ENCODE measurements at regions not wholly inside any gene's neighbourhood (a gene's known extent, or its start where the extent isn't known, plus 50 kb on each side); places are given as distances from the start of the nearest gene placed in this dataset.

- ATAC-seq, result no peak
These were observed 258.9 kb upstream of the THBS1 start for GRCh38 chr15:39321977-39322376.

DNA sequence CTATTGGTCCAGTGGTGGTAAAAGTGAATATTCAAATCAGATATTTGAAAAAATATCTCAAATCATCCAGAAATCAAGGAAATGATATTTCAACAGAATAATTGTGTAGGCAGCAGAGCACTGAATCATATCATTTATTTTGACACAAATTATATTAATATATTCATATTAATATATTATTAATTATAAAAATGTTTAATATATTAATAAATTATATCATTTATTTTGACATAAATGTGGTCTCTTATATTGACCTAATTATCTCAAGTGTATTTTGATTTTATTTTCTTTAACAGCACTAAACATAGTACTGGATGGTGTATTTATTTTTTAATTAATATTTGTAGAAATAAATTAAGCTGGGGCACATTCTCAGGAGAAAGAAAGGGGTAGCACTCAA is 257.7 kb upstream of the THBS1 start:
- no peak for ATAC-seq

GRCh38 chr15:39323706-39324105 is 257.2 kb upstream of the THBS1 start:
- ATAC-seq, result no peak

DNA sequence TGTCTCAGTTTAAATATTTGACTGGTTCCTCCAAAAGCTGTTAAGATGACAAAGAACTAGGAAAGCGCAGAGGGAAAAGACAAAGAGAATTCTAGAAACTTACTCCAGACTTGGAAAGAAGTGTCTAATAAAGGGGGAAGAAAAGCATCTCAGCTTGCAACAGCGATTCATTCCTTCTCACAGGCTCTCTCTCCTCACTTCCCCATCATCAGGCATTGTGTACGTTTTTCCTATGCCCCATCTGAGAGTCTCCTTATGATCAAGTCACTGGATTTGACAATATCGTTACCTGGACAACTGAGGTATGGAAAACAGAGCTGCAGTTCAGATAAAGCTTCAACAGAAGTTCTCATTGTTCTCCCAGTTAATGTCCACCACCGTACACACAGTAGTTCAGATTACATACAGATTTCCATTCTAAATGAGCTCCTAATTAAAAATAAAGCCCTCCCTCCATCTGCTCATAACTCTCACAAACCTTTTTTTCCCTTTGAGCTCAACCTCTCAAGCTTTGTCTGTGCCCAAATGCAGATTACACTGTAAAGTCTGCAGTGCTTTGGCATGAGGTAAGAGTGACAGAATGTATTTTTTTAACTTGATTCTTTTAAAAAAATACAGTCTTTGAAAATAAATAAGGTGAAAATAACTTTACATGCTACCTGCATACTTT is 254.4 kb upstream of the THBS1 start:
- no peak for ATAC-seq

DNA sequence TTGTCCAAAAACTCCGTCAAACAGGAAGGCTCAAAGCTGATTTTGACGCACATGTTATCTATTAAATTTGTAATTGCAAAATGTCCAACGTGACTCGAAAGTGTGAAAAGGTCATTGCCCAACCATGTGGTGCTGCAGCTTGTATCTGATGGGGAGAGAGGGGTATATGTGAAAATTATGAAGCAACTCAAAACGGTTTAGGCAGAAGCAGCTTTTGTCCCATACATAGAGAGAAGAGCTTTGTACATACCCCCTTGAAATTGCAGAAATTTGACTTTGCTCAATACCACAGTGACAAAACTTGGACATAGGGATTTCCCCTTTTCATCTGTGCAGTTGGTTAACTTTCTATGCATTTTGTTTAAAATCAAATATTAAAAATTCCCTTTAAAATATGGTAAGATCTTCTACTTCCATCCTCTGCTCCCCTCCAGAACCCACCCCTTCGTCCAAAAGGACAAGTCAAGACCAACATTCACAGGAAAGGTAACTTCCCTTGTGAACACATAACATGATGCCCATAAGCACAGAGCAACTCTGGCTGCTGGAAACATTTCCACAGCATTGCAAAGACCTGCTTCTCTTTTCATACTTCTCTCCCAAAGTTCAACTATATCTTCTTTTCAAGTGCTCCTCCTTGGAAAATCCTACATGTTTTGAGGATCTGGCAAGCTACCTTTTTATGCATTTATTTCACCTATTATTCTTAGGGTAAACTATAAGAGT is 253.7 kb upstream of the THBS1 start:
- no peak for ATAC-seq

- ATAC-seq, result no peak
These were observed 250.8 kb upstream of the THBS1 start for GRCh38 chr15:39330061-39330460.

GRCh38 chr15:39331584-39331983 is 249.3 kb upstream of the THBS1 start:
- peak; percentile 91 for ATAC-seq

DNA sequence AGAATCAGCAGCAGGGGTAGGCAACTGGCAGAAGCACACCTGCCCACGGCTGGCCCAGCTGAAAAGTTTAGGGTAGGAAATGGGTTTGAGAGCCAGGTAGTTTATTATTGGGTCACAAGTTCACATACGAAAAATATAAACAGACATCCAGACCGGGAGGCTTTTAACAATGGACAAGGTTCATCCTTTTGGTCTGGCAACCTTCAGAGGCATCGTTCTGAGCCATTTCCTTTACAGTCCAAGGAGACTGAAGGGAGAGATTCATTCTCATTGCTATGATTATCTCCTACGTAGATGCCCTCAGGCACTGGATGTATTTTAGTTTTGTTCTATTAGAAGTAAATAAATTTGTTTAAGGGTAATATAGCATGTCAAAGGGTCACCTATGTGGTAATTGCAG is 248.0 kb upstream of the THBS1 start:
- ATAC-seq, result no peak

- no peak for ATAC-seq
These were observed 247.5 kb upstream of the THBS1 start for GRCh38 chr15:39333393-39333792.

- ATAC-seq, result no peak
These were observed 247.0 kb upstream of the THBS1 start for GRCh38 chr15:39333896-39334295.

- no peak for ATAC-seq
These were observed 244.0 kb upstream of the THBS1 start for GRCh38 chr15:39336926-39337325.

DNA sequence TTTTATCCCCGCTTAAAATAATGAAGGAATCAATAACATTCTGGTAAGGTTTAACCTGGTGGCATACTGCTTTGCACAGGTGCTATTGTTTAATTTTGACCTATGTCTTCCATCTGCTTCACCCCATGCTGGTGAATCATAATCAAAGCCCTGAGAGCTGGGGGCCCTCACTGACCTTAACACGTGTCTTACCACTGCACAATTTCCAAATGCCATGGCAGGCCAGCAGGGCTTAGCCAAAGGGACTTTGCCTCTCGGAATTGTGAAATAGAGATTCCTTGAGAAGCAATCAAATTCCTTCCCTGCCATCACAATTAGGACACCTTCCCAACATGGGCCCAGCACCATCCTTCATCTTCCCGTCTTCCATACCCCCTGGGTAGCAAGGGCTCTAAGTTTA is 242.6 kb upstream of the THBS1 start:
- ATAC-seq, result no peak

GRCh38 chr15:39340903-39341645 is 239.8 kb upstream of the THBS1 start:
- ATAC-seq, result no peak

- ATAC-seq, result no peak
These were observed 236.2 kb upstream of the THBS1 start for GRCh38 chr15:39344662-39345141.

DNA sequence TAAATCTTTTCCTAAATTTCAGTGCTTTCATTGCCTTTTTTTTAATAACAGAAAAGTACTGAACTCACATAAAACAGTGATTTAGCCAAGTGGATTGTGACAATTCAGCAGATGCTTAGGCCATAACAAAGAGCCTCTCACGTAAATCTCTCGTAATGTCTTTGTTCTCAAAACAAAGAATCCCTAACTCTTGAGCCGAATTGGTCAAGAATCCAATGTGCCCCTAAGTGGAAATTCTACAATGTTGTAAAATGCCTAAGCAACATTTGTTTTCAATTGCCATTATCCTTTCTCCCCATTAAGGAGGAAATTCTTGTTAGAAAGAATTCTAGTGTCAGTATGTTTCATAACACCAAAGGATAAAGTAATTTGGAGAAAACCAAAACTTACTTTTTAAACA is 235.7 kb upstream of the THBS1 start:
- ATAC-seq, result no peak

DNA sequence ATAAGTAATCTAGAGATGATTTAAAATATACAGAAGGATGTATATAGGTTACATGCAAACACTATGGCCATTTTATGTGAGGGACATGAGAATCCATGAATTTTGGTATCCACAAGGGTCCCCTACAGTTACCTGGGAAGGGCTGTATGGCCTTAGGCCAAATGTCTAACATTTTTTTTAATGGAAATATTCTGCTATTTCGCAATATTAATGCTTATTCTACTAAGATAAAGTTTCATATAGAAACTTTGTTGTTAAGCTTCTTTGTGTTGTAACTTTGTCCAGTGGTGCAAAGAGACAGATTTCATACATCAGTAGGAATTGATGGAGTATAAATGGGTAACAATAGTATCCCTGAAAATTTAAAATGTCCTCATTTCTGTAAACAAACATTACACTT is 233.4 kb upstream of the THBS1 start:
- ATAC-seq, result no peak

GRCh38 chr15:39350785-39351184 is 230.1 kb upstream of the THBS1 start:
- ATAC-seq, result no peak

- ATAC-seq, result no peak
These were observed 226.7 kb upstream of the THBS1 start for GRCh38 chr15:39354189-39354588.

DNA sequence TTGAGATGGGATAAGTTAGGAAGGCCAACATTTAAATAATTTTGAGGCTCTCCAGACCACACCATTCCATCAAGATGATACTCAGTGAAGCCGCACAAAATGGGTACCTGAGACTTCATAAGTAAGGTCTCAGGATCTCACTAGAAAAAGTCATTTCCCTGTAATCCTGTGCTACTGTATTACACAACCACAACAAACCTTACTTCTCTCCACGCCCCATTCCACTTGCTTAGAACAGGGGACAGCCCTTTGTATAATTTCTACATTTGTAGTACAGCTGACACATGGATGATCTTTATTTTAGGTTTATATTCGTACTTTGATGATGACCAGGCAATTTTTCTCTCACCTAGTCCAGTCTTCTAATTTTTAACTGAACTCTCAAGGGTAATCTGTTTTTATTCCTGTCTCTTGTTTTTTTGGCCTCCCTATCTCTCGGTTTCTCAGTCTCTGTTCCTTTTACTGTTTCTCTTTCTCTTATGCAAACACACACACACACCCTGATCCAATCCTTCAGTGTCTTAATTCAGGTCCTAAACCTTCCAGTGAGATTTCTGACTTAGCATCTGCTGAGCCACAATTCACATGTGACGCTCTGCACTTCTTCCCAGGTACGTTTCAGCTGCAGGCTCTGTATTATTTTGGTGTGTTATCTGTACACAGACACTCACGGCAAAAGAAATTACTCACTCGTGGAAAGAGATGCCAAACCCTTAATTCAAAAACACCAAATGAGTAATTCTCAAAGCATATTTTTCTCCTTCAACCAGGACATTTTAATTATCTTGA is 223.2 kb upstream of the THBS1 start:
- ATAC-seq, result peak; percentile 48

DNA sequence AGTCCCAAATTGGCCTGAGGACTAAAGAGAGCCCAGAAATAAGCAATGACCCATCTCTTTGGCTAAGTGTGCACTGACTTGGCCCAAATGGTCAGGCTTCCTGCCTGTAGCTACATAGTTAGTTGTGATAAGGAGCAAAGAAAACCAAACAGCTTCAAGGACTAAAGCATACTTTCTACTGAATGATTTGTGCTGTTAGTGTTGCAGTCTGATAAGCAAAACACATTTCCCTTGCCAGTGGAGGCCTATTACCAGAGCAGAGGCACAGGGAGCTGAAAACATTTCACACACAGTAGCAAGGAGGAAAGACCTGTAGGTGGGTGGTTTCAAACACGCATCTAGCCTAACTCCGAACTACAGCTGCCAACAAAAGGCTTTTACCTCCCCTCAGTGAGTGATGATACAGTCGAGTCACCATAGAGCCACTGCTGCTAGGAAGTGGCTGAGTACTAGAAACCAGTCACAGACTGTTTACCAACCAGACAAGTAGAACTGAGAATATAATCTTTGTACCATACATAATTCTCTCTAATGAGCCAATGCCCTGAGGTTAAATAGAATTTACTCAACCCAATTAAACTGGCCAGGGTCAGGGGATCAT is 222.3 kb upstream of the THBS1 start:
- ATAC-seq, result no peak

GRCh38 chr15:39359771-39360170 is 221.1 kb upstream of the THBS1 start:
- ATAC-seq, result no peak

GRCh38 chr15:39360452-39360851 is 220.4 kb upstream of the THBS1 start:
- ATAC-seq, result no peak
